GM21576 (cell line): ENCODE measurements at regions not wholly inside any gene's neighbourhood (a gene's known extent, or its start where the extent isn't known, plus 50 kb on each side); places are given as distances from the start of the nearest gene placed in this dataset.

Experiments used
- ATAC-seq: cut with Tn5 transposase; IDR thresholded peaks from one replicate; pipeline ENCODE4 v1.9.1; 2021; ENCODE audit warnings: mild to moderate bottlenecking, moderate library complexity; ENCODE audit not compliant: unreplicated experiment

DNA sequence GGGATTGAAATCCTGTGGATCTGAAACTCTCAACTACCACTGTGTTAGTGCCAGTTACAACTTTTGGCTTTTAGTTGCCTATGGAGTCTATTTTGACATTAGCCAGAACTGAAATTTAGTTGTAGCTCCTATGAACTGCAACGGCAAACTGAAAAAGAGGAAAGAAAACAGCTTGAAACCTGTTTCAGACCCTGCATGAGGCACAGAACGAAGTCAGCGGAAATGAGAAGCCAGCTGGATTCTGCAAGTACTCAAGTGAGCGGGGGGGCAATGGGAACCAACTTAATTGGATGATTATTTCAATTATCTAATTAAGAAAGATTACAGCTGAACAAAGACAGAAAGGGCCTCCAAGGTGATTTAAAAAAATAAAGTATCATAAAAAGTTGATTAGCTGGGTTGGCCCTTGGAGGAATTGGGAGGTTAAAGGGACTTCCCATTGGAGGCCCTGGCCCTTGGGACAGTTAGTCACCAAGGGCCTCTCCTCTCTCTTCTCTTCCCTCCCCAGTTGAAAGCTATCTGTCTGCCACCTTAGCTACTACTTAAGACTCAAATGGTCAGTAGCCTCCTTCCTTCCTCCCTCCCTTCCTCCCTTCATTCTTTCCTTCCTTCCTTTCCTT lies 352.1 kb downstream of the SHQ1 start:
- ATAC-seq, result peak; percentile 55

GRCh38 chr3:72494626-72495025 lies 353.6 kb downstream of the SHQ1 start:
- no peak for ATAC-seq

DNA sequence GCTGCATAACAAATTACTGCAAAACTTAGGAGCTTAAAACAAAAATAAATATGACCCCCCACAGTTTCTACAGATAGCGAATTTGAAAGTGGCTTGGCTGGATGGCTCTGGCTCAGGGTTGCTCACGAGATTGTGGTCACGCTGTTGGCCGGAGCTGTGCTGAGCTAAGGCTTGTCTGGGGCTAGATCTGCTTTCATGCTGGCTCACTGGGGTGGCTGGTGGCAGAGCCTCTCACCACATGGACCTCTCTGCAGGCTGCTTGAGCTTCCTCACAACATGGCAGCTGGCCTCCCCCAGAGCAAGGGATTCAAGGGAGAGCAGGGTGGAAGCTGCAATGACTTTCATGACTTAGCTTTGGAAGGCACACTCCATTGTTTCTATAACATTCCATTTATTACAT lies 354.1 kb downstream of the SHQ1 start:
- no peak for ATAC-seq

GRCh38 chr3:72492240-72492639 lies 356.0 kb downstream of the SHQ1 start:
- no peak for ATAC-seq

DNA sequence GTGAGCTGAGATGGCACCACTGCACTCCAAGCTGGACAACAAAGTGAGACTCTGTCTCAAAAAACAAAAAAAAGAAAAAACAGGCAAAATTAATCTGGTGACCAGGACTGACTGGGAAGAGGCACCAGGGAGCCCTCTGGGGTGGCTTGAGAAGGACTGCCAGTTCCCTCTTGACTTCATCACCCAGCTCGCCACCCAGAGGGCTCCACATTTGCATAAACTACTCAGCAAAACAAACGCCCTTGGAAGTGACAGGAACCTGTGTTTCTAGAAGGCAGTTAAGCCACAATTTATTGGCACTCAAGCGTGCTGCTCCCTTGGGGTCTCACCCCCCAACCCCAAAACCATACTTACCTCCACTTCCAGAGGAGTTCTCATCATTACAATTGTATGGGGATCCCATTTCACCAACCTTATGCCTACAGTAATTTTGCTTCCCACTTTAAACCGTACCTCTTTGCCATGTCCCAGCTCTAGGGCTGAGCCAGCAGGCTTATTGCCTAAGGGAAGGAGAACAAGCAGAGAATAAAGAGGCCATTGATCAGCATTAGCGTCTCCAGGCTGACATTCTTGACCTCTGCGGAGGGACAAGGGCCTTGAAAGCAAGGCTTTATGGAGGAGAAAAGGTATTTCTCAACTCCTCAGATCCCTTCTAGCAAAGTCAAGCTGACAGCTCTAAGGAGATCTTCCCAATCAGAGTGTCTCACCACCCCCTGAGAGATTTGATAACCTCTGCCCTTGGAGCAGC lies 357.4 kb downstream of the SHQ1 start:
- ATAC-seq, result no peak

DNA sequence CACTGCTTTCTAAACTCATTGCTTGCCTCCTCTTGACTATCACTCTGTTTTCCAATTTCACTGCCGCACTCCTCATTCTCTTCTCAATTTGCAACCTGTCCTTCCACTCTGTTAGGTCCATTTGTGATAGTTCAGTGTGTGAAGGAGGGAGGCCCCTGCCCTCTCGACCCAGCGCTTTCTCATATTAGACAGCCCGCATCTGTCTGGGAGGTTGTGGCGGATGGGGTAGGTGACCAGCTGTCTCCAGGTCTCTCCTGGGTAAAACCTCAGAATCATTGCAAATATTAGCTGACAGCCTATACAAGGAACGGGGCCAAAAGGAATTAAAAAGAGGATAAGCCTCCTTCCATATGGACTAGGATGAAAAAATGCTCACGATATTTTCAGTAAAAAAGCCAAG lies 358.3 kb downstream of the SHQ1 start:
- ATAC-seq, result no peak

GRCh38 chr3:72488738-72489035 lies 359.6 kb downstream of the SHQ1 start:
- no peak for ATAC-seq

DNA sequence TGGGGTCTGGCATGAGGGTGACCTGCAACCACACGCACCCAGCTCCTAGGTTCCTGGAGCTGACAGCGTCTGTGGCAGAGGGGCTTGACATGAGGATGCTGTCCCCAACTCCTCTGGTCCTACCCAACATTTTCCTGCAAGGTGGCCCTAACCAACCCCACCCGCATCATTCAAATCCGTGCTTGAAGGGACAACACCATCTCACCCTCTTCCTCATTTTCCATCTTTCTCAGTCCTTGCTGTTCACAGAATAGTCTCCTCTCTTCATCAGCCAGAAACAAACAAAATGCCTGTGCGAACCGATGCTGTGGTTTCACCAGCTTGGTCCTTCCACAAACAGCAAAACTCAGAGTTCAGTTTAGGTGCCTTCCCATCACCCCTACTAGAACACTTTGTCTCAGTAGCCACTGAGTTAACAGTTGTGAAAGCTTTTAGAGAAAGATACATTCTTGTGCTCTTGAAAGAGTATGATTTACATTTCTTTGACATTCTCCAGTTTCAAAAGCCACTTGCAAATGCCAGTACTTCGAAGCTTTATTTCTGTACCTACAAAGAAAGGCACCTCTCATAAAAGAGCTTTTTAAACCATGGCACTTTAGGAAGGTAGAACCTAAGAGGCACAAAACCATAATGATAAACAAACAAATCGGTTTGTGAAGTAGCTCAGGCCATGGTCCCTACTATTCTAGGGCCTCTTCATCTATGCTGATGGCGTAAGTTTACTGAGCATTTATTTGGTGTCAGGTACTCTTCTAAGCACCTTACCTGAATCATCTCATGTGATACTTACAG lies 360.1 kb downstream of the SHQ1 start:
- ATAC-seq, result no peak

DNA sequence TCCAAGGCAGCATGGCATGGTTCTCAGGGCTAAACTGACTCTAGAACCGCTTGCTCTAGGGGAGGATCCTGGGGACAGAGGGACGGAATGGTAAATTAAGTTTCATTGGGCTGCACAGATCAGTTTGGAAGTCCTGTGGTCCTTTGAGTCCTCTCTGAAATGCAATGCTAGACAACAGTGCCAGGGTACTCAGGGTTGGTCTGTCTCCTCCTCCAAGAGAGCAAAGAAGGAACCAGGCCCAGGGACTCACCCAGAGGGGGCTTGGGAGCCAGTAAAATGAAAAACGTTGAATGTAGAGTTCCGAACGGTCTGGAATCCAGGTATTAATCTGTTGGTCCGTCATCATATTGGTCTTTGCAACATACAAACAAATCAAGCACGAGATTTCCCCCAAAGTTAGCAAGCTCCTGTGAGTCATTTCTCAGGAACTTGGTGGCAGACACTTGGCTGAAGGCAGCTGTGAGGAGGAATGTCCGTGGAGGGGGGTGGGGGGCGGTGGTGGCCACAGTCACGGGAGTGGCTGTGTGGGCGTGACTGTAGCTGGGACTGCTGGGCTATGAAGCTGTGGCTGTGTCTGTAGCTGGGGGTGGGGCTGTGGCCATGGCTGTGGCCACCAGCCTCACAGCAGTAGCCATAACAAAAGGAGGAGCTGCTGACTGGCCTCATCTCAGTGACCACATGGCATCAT lies 361.0 kb downstream of the SHQ1 start:
- ATAC-seq, result no peak

DNA sequence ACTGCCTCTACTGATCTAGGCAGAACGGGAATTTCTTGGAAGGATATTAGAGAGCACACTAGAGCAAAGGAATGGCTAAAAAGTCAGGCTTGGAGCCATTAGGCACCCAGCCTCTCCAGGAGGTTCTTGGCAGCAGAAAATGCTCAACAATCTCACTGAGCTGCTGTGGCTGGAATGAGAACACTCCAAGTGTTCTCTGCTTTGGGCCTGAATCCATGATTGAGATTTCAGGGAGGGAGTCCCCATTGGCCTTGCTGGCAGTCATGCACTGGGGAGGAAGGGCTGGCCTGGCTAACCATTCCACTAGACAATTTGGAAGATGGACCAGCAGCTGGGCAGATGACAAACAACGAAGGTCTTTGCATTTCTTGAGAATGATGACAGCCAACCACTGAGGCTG lies 362.6 kb downstream of the SHQ1 start:
- ATAC-seq, result no peak

- no peak for ATAC-seq
These were observed 364.6 kb downstream of the SHQ1 start for GRCh38 chr3:72483554-72484104.

- peak; percentile 44 for ATAC-seq
These were observed 365.5 kb downstream of the SHQ1 start for GRCh38 chr3:72482589-72483321.

DNA sequence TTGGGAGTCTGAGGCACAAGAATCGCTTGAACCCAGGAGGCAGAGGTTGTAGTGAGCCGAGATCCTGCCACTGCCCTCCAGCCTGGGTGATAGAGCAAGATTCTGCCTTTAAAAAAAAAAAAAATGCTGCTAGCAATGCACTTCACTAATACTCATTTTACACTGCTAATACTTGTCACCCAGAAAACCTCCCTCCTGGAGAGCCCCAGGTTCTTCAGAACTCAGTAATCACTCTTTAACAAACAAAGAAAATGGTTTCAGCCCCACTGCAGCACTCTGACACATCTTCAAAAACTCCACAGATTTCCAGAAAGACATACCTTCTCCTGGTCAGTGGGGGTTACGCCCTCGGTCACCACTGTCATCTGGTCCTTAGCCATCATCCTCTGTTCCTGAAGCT lies 366.7 kb downstream of the SHQ1 start:
- ATAC-seq, result no peak

DNA sequence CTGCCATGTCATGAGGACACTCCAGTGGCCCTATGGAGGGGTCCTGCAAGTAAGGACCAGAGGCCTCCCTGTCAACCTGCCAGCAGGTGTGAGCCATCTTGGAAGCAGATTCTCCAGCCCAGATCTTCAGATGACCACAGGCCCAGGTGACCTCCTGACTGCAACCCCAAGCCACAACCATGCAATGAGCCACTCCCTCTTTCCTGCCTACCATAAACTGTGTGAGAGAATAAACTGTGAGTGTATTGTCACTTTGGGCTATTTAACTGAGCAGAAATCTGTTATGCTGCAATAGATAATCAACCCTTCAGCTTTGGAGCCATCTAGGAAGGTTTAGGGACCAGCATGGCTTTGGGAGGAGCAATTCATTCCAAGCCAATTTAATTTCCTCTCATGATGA lies 367.9 kb downstream of the SHQ1 start:
- no peak for ATAC-seq

- no peak for ATAC-seq
These were observed 368.5 kb downstream of the SHQ1 start for GRCh38 chr3:72479651-72480215.

- ATAC-seq, result no peak
These were observed 372.1 kb downstream of the SHQ1 start for GRCh38 chr3:72476139-72476483.

- ATAC-seq, result no peak
These were observed 372.7 kb downstream of the SHQ1 start for GRCh38 chr3:72475258-72476138.

- ATAC-seq, result no peak
These were observed 373.5 kb downstream of the SHQ1 start for GRCh38 chr3:72474775-72475174.

DNA sequence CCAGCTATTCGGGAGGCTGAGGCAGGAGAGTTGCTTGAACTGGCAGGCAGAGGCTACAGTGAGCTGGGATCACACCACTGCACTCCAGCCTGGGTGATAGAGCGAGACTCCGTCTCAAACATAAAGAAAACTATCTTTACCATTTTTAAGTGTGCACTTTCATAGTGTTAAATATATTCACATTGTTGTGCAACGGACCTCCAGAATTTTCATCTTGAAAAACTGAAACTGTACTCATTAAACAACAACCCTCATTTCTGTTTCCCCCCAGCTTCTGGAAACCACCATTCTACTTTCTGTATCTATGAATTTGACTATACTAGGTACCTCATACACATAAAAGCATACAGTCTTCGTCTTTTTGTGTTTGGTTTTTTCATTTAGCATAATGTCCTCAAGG lies 375.1 kb downstream of the SHQ1 start:
- peak; percentile 83 for ATAC-seq
